Ovary (tissue), 3 donors: ENCODE measurements at regions not wholly inside any gene's neighbourhood (a gene's known extent, or its start where the extent isn't known, plus 50 kb on each side); places are given as distances from the start of the nearest gene placed in this dataset.

Experiments used
- CTCF ChIP-seq, 3 donors: fragments of 450-650 bp in 2 of 3; fragments of 200-600 bp in 1 of 3; IDR thresholded peaks; one replicate each; pipeline versions ENCODE4 v1.5.1 to v1.8.0; 2016 to 2022; ENCODE audit warnings: antibody characterized with exemption in 3 of 3, mild to moderate bottlenecking in 1 of 3
- POLR2A ChIP-seq: fragments of 450-650 bp; IDR thresholded peaks from one replicate; pipeline ENCODE4 v1.6.1; 2017; ENCODE audit warnings: antibody characterized with exemption, mild to moderate bottlenecking, moderate library complexity
- donor health status: DM: no; HTN: no; CAD: no.

- TF ChIP-seq CTCF (IDR thresholded peaks at IDR 0.05) (no peak), POLR2A (no peak)
Observed at GRCh38 chr2:154588838-154589237, 109.7 kb upstream of the KCNJ3 start.
